GM12892 (cell line): ENCODE measurements at regions not wholly inside any gene's neighbourhood (a gene's known extent, or its start where the extent isn't known, plus 50 kb on each side); places are given as distances from the start of the nearest gene placed in this dataset.

Experiments used
- POLR2A ChIP-seq: IDR thresholded peaks from 2 replicates; pipeline ENCODE4 v1.6.1; 2011; ENCODE audit warnings: low read depth, low read length, control low read depth
- POLR2AphosphoS5 ChIP-seq: IDR thresholded peaks from 2 replicates; pipeline ENCODE4 v1.6.1; 2011; ENCODE audit warnings: low read depth, low read length, control low read depth

GRCh38 chr5:124433170-124433569, 313.3 kb downstream of the ZNF608 start:
- no peak for TF ChIP-seq POLR2A
- no peak for TF ChIP-seq POLR2AphosphoS5
